ENCODE measurements at regions not wholly inside any gene's neighbourhood (a gene's known extent, or its start where the extent isn't known, plus 50 kb on each side); places are given as distances from the start of the nearest gene placed in this dataset.
A peak's percentile ranks its signal among the peaks of the same experiment; 100 is the strongest.

DNA sequence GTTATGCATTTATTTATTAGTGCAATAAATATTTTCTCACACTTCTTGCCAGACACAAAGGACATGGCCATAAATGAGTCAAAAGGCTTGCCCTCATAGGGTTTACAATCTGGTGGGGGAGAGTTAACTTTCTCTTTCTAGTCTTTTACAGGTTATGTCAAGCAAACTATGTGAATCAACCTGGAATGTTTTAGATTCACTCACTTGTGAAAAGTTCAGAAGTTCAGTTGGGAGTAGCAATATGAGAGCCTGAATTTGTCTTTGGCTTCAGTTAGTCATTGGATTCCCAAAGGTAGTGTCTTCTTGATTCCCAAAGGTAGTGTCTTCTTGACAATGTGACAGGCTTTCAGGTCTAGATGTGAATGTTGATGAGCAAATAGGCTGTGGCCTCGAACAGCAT lies 264.8 kb downstream of the SOX2 start:
- WGBS (ENCODE audit: insufficient coverage): no CpG with 5 or more reads among the region's 1 CpG
- H3K27me3 ChIP-seq (ENCODE audit: control insufficient read depth, insufficient read depth, low read length): no peaks in the 10 kb centered on the region
- no peaks in the 10 kb centered on the region for H3K9me3 ChIP-seq (ENCODE audit: control insufficient read depth, insufficient read depth, low read length)
- no peaks in the 10 kb centered on the region for H3K36me3 ChIP-seq (ENCODE audit: control insufficient read depth, insufficient read depth, low read length)
- no peak for DNase-seq (ENCODE audit: low read depth in 4 of 6, low spot score in 6 of 6)
- no peak overlapping the region for H3K27ac ChIP-seq (ENCODE audit: low read depth, low read length)
- no peaks in the 10 kb centered on the region for H3K4me1 ChIP-seq (ENCODE audit: control insufficient read depth, insufficient read depth, low read length)
- no peak overlapping the region for H3K4me3 ChIP-seq (ENCODE audit: low read depth, low read length)

DNA sequence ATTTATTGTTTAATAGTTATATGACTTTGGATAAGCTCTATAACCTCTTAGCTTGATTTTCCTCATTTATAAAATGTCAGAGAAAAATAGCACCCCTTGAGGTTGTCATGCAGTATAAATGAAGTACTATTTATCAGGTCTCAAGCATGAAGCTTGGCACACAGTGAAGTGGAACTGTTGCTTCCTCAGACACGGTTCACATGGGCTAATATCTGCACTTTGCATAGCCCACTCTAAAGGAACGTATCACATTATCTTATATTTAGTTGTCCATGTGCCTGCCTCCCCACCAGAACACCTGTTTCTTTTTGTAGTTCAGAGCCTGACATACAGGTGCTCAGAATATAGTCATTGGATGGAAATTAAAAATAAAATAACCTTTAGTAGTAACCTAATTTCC lies 273.7 kb downstream of the SOX2 start:
- Histone ChIP-seq H3K27ac (ENCODE audit: low read depth, low read length) (no peak overlapping the region), H3K9me3 (ENCODE audit: control insufficient read depth, insufficient read depth, low read length) (no peaks in the 10 kb centered on the region), H3K36me3 (ENCODE audit: control insufficient read depth, insufficient read depth, low read length) (no peaks in the 10 kb centered on the region), H3K27me3 (ENCODE audit: control insufficient read depth, insufficient read depth, low read length) (no peaks in the 10 kb centered on the region), H3K4me1 (ENCODE audit: control insufficient read depth, insufficient read depth, low read length) (no peaks in the 10 kb centered on the region), H3K4me3 (ENCODE audit: low read depth, low read length) (no peak overlapping the region)
- DNase-seq (ENCODE audit: low read depth in 4 of 6, low spot score in 6 of 6): no peak
- WGBS (ENCODE audit: insufficient coverage): no CpG with 5 or more reads among the region's 2 CpGs

DNA sequence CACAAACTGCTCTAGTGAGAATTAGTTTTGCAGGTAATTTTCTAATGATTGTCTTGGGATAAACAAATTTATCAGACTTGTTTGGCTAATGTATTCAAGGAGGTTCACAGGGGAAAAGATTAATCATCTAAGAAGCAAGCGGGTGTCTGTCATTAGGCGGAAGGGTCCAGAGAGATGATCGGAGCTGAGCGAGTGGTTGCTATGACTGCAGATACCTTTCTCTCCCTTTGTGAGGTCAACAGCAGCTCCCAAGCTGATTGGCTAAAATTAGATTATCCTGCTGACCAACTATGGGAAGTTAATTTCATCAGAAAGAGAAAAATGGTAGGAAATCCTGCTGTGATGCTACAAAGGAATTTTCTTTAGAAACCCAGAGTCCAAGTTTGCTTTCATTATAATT lies 276.0 kb downstream of the SOX2 start:
- Histone ChIP-seq H3K36me3 (ENCODE audit: control insufficient read depth, insufficient read depth, low read length) (no peaks in the 10 kb centered on the region), H3K9me3 (ENCODE audit: control insufficient read depth, insufficient read depth, low read length) (no peaks in the 10 kb centered on the region), H3K27ac (ENCODE audit: low read depth, low read length) (no peak overlapping the region), H3K4me1 (ENCODE audit: control insufficient read depth, insufficient read depth, low read length) (no peaks in the 10 kb centered on the region), H3K4me3 (ENCODE audit: low read depth, low read length) (no peak overlapping the region), H3K27me3 (ENCODE audit: control insufficient read depth, insufficient read depth, low read length) (no peaks in the 10 kb centered on the region)
- 60% methylated on average over 3 of the region's 4 CpGs for WGBS (ENCODE audit: insufficient coverage)
- peak in 1 of 6 donors; percentile 71 for DNase-seq (ENCODE audit: low read depth in 4 of 6, low spot score in 6 of 6)

DNA sequence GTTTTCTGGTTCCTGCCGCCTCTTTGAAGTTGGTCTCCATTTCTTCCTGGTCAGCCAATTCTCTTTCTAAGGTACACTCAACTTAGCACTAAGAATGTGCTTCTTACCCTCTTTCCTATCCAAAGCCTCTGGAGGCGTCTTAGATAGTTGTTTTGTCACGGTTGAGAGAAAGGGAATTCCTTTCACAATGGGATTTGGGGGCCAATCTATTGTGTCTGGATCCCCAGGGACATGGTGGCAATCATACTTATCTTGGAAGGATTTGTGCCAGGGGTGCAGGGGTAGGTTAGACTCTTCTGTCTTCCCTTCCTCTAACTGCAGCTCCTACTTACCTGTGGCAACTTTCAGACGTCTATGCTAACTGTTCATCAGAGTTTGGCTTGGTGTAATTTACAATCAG lies 287.1 kb downstream of the SOX2 start:
- Histone ChIP-seq H3K27me3 (ENCODE audit: control insufficient read depth, insufficient read depth, low read length) (no peaks in the 10 kb centered on the region), H3K9me3 (ENCODE audit: control insufficient read depth, insufficient read depth, low read length) (no peaks in the 10 kb centered on the region), H3K27ac (ENCODE audit: low read depth, low read length) (no peak overlapping the region), H3K4me3 (ENCODE audit: low read depth, low read length) (no peak overlapping the region), H3K36me3 (ENCODE audit: control insufficient read depth, insufficient read depth, low read length) (no peaks in the 10 kb centered on the region), H3K4me1 (ENCODE audit: control insufficient read depth, insufficient read depth, low read length) (peaks cover 7% of the 10 kb centered on the region)
- no peak for DNase-seq (ENCODE audit: low read depth in 4 of 6, low spot score in 6 of 6)
- 100% methylated on average over 1 of the region's 4 CpGs for WGBS (ENCODE audit: insufficient coverage)

DNA sequence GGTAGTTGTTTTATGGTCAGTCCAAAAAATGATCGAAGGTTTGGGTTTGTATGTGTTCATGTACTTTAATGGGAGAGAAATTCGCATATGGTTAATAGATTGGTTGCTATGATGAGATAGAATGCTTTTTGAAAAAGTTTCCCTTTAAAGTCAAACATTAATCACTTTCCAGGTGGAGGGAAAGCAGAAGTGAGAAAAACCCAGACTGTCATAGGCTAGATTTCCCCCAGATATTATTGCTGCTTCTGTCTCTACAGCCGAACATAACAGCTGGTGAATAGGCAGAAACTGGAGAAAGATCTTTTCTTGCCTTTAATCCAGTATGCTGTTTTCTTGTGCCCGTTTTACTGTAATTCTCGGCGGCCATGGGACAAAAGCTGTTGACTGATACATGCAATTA lies 287.6 kb downstream of the SOX2 start:
- H3K36me3 ChIP-seq (ENCODE audit: control insufficient read depth, insufficient read depth, low read length): no peaks in the 10 kb centered on the region
- no peak overlapping the region for H3K4me3 ChIP-seq (ENCODE audit: low read depth, low read length)
- H3K27me3 ChIP-seq (ENCODE audit: control insufficient read depth, insufficient read depth, low read length): no peaks in the 10 kb centered on the region
- DNase-seq (ENCODE audit: low read depth in 4 of 6, low spot score in 6 of 6): no peak
- H3K9me3 ChIP-seq (ENCODE audit: control insufficient read depth, insufficient read depth, low read length): no peaks in the 10 kb centered on the region
- no peak overlapping the region for H3K27ac ChIP-seq (ENCODE audit: low read depth, low read length)
- 49% methylated on average over 2 of the region's 6 CpGs for WGBS (ENCODE audit: insufficient coverage)
- H3K4me1 ChIP-seq (ENCODE audit: control insufficient read depth, insufficient read depth, low read length): peaks cover 7% of the 10 kb centered on the region

DNA sequence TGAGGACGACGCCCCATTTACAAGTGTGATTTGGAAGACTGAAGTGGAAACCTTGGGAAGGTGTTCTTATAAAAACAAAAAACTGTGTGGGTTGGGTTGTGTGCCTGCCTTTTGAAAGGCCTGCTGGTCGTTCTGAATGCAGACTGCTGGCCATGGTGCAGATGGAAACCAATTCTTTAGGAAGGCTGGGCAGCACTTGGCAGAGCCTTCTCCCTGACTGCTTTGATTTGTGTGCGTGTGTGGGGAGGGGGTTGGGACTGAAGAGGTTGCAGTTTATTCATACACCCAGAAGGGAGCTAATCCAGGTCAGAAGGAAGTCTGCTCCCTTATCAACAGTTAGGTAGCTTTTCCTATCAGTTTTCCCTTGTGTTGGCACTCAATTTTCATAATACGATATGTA lies 288.7 kb downstream of the SOX2 start:
- Histone ChIP-seq H3K4me1 (ENCODE audit: control insufficient read depth, insufficient read depth, low read length) (peaks cover 7% of the 10 kb centered on the region), H3K36me3 (ENCODE audit: control insufficient read depth, insufficient read depth, low read length) (no peaks in the 10 kb centered on the region), H3K27me3 (ENCODE audit: control insufficient read depth, insufficient read depth, low read length) (no peaks in the 10 kb centered on the region), H3K4me3 (ENCODE audit: low read depth, low read length) (no peak overlapping the region), H3K27ac (ENCODE audit: low read depth, low read length) (no peak overlapping the region), H3K9me3 (ENCODE audit: control insufficient read depth, insufficient read depth, low read length) (no peaks in the 10 kb centered on the region)
- peak in 4 of 6 donors; percentile 18 to 72 (median 42) for DNase-seq (ENCODE audit: low read depth in 4 of 6, low spot score in 6 of 6)
- 42% methylated on average over 3 of the region's 5 CpGs for WGBS (ENCODE audit: insufficient coverage)

DNA sequence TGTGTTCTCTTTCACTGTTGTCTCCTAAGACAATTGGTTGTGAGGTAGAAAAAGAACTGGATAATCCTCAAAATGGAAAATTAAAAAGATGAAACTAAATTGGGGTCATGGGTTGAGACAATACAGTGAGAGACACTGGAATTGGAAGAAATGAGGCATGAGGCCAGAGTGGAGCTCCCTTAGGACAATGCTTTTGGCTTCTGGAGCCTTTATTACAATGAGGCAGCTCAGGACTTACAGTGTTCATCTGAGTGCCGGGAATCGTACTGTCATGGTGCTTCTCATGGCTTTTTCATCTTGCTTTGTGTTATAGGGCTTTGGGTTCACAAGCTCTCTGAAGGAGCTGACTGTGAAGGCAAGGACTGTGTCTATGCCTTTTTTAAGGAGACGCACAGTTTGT lies 293.5 kb downstream of the SOX2 start:
- no peak for DNase-seq (ENCODE audit: low read depth in 4 of 6, low spot score in 6 of 6)
- H3K4me1 ChIP-seq (ENCODE audit: control insufficient read depth, insufficient read depth, low read length): peaks cover 4% of the 10 kb centered on the region
- no peak overlapping the region for H3K4me3 ChIP-seq (ENCODE audit: low read depth, low read length)

DNA sequence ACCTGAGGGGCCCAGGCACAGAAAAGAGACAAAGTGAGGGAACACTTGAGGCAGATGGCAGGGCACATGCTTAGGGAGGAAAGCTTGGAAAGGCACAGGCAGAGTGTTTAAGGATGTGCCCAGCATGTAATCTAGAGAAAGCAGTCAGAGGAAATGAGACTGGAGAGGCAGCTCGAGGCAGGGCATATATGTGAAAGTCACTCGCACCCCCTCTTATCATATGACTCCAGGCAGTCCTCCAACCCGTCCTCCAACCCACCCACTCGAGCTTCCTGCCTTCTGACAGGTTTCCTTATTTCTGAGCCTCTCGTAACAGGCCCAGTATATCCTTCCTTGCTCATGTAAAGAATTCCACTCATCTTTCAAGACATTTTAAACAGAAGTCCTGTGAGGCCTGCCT lies 294.0 kb downstream of the SOX2 start:
- no peaks in the 10 kb centered on the region for H3K4me1 ChIP-seq (ENCODE audit: control insufficient read depth, insufficient read depth, low read length)
- WGBS (ENCODE audit: insufficient coverage): 85% methylated on average over 5 of the region's 5 CpGs

More for the DNA sequence above, 293.5 kb downstream of the SOX2 start:
- Histone ChIP-seq H3K27me3 (ENCODE audit: control insufficient read depth, insufficient read depth, low read length) (no peaks in the 10 kb centered on the region), H3K9me3 (ENCODE audit: control insufficient read depth, insufficient read depth, low read length) (no peaks in the 10 kb centered on the region), H3K27ac (ENCODE audit: low read depth, low read length) (no peak overlapping the region), H3K36me3 (ENCODE audit: control insufficient read depth, insufficient read depth, low read length) (no peaks in the 10 kb centered on the region)
- WGBS (ENCODE audit: insufficient coverage): 83% methylated on average over 3 of the region's 3 CpGs

DNA sequence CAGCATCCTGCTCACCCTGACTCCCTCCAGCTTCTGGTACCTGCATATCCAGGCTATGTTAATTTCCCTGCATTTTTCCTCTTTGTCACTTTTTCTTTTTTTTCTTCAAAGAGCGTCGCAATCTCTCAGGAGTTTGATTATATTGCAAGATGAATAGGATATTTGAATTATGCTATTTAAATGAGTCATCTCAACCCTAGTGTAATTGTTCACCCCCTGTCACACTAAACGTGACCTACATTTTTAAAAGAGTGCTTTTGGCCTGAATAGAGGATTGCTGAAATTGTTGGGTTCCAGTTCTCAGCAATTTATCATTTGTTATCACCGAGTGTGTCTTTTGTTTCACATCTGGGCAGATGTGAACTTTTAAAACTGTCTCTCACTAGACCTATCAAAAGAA lies 294.7 kb downstream of the SOX2 start:
- no CpG with 5 or more reads among the region's 4 CpGs for WGBS (ENCODE audit: insufficient coverage)
- H3K9me3 ChIP-seq (ENCODE audit: control insufficient read depth, insufficient read depth, low read length): no peaks in the 10 kb centered on the region
- H3K4me3 ChIP-seq (ENCODE audit: low read depth, low read length): no peak overlapping the region
- no peaks in the 10 kb centered on the region for H3K27me3 ChIP-seq (ENCODE audit: control insufficient read depth, insufficient read depth, low read length)
- DNase-seq (ENCODE audit: low read depth in 4 of 6, low spot score in 6 of 6): peak in 1 of 6 donors; percentile 8
- no peak overlapping the region for H3K27ac ChIP-seq (ENCODE audit: low read depth, low read length)
- H3K4me1 ChIP-seq (ENCODE audit: control insufficient read depth, insufficient read depth, low read length): no peaks in the 10 kb centered on the region
- no peaks in the 10 kb centered on the region for H3K36me3 ChIP-seq (ENCODE audit: control insufficient read depth, insufficient read depth, low read length)

More for the DNA sequence above, 294.0 kb downstream of the SOX2 start:
- Histone ChIP-seq H3K9me3 (ENCODE audit: control insufficient read depth, insufficient read depth, low read length) (no peaks in the 10 kb centered on the region), H3K4me3 (ENCODE audit: low read depth, low read length) (no peak overlapping the region), H3K27ac (ENCODE audit: low read depth, low read length) (no peak overlapping the region), H3K36me3 (ENCODE audit: control insufficient read depth, insufficient read depth, low read length) (no peaks in the 10 kb centered on the region), H3K27me3 (ENCODE audit: control insufficient read depth, insufficient read depth, low read length) (no peaks in the 10 kb centered on the region)
- DNase-seq (ENCODE audit: low read depth in 4 of 6, low spot score in 6 of 6): no peak

DNA sequence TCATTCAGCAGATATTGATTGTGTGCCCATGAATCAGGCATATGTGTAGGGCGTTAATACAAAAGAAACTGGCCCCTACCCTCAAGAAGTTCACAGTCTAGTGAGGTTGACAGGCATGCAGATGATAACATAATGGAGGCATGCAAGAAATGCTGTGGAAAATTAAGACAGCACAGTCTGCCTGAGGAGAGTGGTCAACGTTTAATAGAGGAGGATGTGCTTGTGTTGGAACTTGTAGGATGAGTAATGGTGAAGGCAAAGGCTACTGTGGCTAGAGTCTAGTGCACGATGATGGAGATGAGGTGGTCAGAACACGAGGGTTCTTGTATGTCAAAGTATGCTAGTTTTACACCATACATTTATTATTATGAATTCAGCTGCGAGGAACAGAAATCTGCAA lies 295.7 kb downstream of the SOX2 start:
- Histone ChIP-seq H3K4me3 (ENCODE audit: low read depth, low read length) (no peak overlapping the region), H3K4me1 (ENCODE audit: control insufficient read depth, insufficient read depth, low read length) (no peaks in the 10 kb centered on the region), H3K36me3 (ENCODE audit: control insufficient read depth, insufficient read depth, low read length) (no peaks in the 10 kb centered on the region), H3K27ac (ENCODE audit: low read depth, low read length) (no peak overlapping the region), H3K27me3 (ENCODE audit: control insufficient read depth, insufficient read depth, low read length) (no peaks in the 10 kb centered on the region), H3K9me3 (ENCODE audit: control insufficient read depth, insufficient read depth, low read length) (no peaks in the 10 kb centered on the region)
- DNase-seq (ENCODE audit: low read depth in 4 of 6, low spot score in 6 of 6): no peak
- WGBS (ENCODE audit: insufficient coverage): 100% methylated on average over 2 of the region's 5 CpGs
